ENCODE measurements at regions not wholly inside any gene's neighbourhood (a gene's known extent, or its start where the extent isn't known, plus 50 kb on each side); places are given as distances from the start of the nearest gene placed in this dataset.
"Not testable (repeated sequence)": the region's sequence is repeated elsewhere in the genome, so short reads cannot be mapped to it uniquely, and the experiment has no call there.

DNA sequence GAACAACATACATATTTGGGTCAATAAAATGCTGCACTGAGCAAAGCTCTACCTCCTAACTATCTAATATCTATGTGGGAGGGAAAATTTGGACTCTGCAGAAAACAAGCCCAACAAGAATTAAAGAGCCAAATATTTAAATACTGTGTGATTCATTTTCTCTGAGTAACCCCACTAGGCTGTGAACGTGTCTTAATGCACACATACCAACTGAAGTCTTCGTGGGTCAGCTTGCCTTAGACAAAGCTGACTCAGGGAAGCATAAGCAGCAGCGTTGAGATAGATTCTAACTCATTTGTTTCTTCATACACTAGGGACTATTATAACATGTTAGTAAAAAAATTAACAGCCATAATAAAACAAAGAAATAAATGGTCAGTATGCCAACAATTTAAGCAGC is 114.3 kb downstream of the GJA1 start:
- no peak for DNase-seq

DNA sequence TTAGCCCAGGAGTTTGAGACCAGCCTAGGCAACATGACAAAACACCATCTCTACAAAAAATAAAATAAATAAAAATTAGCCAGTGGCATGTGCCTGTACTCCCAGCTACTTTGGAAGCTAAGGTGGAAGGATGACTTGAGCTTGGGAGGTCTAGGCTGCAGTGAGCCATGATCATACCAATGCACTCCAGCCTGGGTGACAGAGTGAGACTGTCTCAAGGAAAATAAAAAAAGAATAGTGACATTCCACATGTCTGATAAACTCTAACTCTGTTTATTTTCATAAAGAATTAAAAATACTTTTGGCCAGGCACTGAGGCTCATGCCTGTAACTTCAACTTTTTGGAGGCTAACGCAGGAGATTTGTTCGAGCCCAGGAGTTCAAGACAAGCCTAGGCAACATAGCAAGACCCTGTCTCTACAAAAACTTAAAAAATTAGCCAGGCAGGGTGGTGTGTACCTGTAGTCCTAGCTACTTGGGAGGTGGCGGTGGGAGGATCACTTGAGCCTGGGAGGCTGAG is 115.1 kb downstream of the GJA1 start:
- no peak for DNase-seq

- DNase-seq, result no peak
Measured at GRCh38 chr6:121555201-121555600, 119.8 kb downstream of the GJA1 start.

DNA sequence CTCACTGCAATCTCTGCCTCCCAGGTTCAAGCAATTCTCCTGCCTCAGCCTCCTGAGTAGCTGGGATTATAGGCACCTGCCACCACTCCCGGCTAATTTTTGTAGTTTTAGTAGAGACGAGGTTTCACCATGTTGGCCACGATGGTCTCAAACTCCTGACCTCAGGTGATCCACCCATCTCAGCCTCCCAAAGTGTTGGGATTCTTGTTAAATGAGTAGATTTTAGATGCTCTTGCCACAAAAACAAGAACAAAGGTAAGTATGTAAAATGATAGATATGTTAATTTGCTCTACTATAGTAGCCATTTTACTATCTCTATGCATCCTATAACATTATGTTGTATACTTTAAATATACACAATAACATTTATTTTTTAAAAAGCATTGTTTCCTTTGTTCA is 120.7 kb downstream of the GJA1 start:
- not testable (repeated sequence) for DNase-seq

- no peak for DNase-seq
Measured at GRCh38 chr6:121557146-121557940, 121.9 kb downstream of the GJA1 start.

DNA sequence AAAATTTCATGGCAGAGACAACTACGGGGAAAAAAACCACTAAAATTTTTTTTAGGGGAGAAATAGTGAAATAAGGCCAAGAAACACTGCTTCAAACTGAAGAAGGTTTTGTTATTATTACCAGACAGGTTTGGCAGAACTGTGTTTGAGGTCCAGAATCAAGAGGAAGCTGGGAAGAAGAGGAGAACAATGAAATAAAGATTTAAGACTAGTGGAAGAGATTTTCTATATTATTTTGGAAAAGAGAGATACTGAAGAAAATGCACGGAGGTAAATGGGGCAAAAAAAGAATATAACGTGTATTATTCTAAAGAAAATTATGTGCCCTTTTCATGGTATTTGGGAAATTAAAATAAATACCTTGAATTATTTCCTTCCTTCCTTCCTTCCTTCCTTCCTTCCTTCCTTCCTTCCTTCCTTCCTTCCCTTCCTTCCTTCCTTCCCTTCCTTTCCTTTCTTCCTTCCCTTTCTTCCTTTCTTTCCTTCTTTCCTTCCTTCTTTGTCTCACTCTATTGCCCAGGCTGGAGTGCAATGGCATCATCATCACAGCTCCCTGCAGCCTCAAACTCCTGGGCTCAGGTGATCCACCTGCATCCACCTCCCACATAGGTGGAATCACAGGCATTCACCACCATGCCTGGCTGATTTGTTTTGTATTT is 124.3 kb downstream of the GJA1 start:
- DNase-seq, result no peak

DNA sequence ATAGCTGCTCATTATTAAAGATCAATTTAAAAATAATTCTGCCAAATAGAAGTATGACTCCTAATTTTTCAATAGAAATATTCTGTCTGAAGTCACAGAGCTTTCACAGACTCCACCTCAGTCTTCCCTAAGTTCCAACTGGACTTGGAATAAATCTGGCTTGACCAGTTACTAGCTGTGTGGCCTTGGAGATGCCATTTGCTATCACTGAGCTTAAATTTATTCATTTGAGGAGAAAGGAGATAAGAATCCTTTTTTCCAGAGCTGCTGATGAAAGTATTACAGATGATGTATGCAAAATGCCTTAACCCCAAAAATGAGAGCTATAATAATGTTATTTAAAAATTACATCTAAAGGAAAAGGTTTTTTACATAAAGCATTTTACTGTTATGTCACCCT is 125.0 kb downstream of the GJA1 start:
- no peak for DNase-seq

- no peak for DNase-seq
Measured at GRCh38 chr6:121563286-121563685, 127.8 kb downstream of the GJA1 start.

GRCh38 chr6:121564529-121564928 is 129.1 kb downstream of the GJA1 start:
- DNase-seq, result not testable (repeated sequence)

DNA sequence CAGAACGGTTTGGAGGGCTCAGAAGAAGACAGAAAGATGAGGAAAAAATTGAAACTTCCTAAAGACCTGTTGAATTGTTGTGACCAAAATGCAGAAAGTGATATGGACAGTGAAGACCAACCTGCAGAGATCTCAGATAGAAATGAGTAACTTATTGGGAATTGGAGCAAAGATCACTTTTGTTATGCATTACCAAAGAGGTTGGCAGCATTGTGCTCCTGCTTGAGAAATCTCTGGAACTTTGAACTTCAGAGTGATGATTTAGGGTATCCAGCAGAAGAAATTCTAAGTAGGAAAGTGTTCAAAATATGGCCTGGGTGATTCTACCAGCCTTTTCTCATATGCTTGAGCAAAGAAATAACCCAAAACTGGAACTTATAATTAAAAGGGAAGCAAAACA is 136.0 kb downstream of the GJA1 start:
- DNase-seq, result no peak

DNA sequence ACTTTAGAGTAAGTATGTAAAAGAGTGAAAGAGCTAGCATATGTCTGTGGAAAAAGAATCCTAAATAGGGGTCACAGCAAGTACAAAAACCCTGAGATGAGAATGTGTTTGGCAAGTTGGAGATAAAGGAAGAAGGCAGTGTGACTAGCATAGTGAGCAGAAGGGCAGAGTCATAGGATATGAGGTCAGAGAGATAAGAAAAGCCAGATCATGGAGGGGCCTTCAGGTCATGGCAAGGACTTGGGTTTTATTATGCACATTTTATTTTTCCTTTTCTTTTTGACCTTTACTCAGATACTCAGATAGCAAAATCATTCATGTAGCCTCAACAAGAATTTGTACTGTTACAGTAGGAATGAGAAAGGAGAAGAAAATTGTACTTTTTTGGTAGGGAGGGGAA is 138.0 kb downstream of the GJA1 start:
- DNase-seq, result no peak

DNA sequence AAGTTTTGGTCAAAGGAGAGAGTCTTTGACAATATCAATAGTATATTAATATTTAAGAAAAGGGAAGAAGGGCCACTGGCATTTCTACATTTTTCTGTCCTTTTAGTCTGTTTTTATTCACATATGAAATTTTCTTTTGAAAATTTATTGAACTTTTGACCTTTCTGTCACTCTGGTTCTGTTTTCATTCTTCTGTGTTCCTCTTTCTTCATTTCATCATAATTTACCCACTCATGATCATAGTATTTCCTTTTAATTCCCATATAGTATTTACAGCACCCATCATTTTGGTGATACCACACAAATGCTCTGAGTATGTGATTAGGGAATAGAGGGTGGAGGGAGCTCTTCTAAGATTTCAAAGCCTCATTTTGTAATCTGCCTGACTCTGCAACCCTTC is 142.8 kb downstream of the GJA1 start:
- no peak for DNase-seq

DNA sequence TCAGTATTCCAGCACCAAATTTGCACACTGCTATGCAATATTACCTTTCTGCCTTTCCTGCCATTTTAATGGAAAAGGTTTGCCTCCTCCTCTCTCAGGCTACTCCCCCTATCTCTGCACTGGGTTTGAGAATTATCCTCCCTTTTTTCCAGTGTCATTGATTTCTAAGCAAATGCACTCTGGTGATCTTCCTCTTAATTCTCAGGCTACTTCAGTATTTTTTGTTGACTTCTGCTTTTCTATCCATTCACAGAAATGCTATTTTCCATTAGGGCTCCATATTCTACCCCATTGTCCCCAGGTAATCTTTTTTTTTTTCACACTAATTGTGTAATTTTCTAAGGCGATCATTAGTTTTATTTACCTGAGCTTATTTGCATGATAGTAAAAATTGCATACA is 144.0 kb downstream of the GJA1 start:
- DNase-seq, result no peak

- DNase-seq, result no peak
Measured at GRCh38 chr6:121581327-121581726, 145.9 kb downstream of the GJA1 start.

GRCh38 chr6:121582262-121582661 is 146.8 kb downstream of the GJA1 start:
- DNase-seq, result no peak

DNA sequence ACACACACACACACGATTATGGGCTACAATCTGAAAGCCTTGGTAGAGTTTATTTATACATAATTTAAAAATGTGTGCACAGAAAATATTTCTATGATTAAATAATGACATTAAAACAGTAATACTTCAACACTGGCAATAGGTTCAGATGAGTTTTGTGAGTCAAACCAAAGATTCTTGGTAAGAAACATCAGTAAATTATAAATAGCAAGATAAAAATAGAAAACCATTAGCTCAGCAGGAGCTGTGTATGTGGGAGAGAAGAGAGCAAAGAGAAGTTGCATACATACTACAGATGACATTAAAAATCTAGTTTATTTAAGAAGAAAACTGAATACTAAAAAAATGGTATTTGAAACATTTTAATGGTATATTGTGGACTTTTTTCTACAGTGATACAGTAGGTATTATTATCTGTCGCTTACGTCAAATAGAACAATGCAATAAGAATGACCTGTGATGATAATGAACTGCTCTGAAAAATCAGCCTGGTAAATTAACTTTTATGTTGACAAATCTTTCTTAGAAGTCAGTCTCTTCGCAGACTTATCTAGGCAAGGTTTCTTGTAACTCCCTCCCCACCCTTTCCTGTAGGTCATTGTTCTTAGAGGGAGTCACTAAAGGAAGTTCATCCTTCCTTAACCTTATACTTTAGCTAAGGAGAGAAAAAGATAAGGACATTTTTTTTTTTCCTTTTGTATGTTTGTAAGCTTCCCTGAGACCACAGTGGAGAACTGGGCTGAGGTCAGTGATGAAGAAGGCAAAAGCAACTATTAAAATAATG is 149.3 kb downstream of the GJA1 start:
- no peak for DNase-seq

DNA sequence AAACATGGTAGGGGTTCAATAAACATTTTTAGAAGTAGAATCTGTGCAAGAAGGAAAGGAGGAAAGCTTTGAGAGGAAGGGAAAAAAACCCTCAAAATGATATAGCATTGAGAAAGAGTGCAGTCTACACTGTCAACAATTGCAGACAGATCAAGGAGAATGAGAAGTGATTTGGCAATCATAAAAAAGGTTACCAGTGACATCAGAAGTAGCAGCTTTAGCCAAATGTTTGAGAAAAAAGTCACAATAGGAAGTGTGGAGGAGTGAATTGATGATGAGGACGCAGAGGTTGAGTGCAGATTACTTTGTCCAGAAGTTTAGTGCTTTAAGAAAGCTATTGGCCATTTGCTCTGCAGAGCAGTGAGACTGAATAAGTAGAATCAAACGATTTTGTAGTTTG is 155.0 kb downstream of the GJA1 start:
- DNase-seq, result no peak

DNA sequence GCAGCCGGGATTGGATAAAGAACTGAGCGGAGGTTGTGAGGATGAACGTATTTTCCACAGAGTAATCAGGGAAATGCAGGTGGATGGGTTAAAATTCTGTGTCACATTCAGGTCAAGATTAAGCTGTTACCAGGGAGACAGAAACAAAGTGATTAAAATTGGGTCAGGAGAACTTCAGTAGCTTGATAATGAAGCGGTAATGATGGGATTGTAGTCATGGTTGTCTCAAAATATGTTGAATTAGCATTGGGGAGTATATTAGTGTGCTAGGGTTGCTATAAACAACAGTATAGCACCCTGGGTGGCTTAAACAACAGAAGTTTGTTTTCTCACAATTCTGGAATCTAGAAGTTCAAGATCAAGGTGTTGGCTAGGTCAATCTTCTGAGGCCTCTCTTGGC is 155.5 kb downstream of the GJA1 start:
- no peak for DNase-seq

DNA sequence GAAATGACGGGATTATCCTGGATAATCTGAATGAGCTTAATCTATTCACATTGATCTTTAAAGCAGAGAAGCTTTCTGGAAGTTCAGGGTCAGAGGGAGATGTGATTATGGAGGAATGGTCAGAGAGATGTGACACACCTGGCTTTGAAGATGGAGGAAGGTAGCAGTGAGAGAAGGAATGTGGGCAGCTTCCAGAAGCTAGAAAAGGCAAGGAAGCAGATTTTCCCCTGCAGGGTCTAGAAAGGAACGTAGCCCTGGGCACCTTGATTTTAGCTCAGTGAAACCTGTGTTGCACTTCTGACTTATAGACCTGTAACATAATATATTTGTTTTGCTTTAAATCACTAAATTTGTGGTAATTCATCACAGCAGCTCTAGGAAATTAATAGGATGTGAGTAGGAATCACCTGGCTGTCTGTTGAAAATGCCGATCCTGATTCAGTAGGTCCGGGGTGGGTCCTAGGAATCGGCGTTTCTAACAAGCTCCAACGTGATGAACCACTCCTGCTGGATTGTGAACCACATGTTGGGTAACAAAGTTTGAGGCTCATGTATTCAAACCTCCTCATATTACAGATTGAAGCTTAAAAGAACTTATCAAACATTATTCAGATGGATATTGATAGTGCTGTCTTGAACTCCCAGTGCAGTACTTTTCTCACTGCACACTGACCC is 157.0 kb downstream of the GJA1 start:
- no peak for DNase-seq

DNA sequence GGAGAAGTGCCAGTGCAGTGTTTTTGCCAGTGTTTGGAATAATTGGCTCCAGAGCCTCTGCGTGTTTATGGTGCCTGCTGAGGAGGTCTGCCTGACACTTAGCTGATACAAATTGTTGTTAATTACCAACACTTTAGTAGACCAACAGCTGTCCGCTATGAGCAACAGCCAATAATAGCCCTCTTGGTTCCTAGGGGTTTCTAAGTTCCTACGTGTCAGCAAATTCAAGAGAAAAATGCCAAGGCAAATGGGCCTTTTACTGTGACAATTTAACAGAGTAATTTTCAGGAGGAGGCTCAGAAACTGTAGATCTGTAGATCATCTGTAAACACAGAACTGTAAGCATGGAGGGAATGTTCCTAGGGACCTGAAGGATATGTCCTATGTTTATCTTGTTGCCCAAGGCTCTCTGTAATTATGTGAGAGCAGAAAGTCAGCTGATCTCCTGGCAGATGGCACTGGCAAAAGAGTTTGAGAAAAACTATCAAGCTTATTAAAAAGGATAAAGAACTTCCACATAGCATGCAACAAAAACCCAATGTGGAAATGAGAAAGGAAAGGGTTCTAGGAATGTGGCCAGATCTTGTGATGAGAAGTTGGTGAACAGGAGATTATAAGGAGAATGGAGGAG is 157.7 kb downstream of the GJA1 start:
- DNase-seq, result no peak

DNA sequence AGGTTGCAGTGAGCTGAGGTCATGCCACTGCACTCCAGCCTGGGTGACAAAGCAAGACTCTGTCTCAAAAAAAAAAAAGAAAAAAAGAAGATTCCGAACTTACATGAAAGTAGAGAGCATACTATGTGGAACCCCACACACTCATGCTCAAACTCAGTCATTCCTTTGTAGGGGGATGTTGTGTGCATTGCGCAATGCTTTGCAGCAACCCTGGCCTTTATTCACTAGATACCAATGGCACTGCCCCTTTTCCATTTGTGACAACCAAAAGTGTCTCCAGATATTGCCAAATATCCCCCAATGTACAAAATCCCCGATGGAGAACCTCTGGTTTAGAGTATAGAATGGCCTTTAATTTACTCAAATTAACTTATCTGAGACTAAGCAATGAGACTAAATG is 158.6 kb downstream of the GJA1 start:
- no peak for DNase-seq

DNA sequence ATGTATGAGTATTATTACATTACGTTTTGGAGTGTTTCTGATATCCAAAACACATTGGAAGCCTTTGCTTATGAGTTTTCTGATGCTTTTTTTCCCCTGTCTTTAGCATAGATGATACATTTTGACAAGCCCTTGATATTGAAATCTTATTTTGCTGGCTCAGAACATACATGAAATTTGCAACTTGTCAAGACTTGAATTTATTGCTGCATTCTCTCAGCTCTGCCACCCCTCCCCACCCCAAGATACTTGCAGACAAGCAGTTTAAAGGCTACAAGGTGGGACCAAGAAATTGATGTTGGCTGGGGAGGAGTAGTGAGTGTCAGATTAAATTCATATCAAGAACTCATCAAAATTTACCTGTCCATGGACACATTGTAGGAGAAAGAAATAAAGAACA is 160.2 kb downstream of the GJA1 start:
- DNase-seq, result no peak

- no peak for DNase-seq
Measured at GRCh38 chr6:121596441-121596840, 161.0 kb downstream of the GJA1 start.

Data from CD4-positive, alpha-beta T cell treated with Interleukin-10 for 1 hour (primary cell).